Neutrophil (primary cell): ENCODE measurements at regions not wholly inside any gene's neighbourhood (a gene's known extent, or its start where the extent isn't known, plus 50 kb on each side); places are given as distances from the start of the nearest gene placed in this dataset.

ENCODE experiments used
- H3K27ac ChIP-seq: fragments of 200-600 bp; sonication (generic); 2 replicates; pipeline ENCODE4 v1.5.1; 2016; ENCODE audit warnings: mild to moderate bottlenecking, moderate library complexity
- H3K27me3 ChIP-seq: fragments of 200-600 bp; sonication (generic); 2 replicates; pipeline ENCODE4 v1.6.0; 2016; ENCODE audit warnings: mild to moderate bottlenecking
- H3K36me3 ChIP-seq: fragments of 200-600 bp; sonication (generic); 2 replicates; pipeline ENCODE4 v1.5.1; 2017
- H3K4me1 ChIP-seq, 2 experiments: fragments of 200-600 bp in 1 of 2; sonication (generic) in 1 of 2; 1 replicate in 1 of 2; 2 replicates in 1 of 2; pipeline versions ENCODE4 v1.5.1 to v1.6.1; 2013 to 2016; ENCODE audit warnings: low read depth in 1 of 2, low read length in 1 of 2, mild to moderate bottlenecking in 1 of 2, moderate library complexity in 1 of 2; ENCODE audit not compliant: control insufficient read depth in 1 of 2, insufficient read depth in 1 of 2
- H3K4me3 ChIP-seq, 2 experiments: fragments of 200-600 bp in 1 of 2; sonication (generic) in 1 of 2; 1 replicate in 1 of 2; 2 replicates in 1 of 2; pipeline ENCODE4 v1.5.1; 2013 to 2016; ENCODE audit warnings: low read depth in 1 of 2, low read length in 1 of 2, mild to moderate bottlenecking in 1 of 2, moderate library complexity in 1 of 2
- H3K9me3 ChIP-seq: fragments of 200-600 bp; sonication (generic); 2 replicates; pipeline ENCODE4 v1.5.1; 2016
- TF ChIP-seq, protein P1 (sequence below): fragments of 200-600 bp; sonication (generic); IDR thresholded peaks from 2 replicates; pipeline ENCODE4 v1.5.1; 2016; ENCODE audit warnings: antibody characterized with exemption

GRCh38 chr15:95799286-95800200 lies 531.0 kb upstream of the NR2F2 start:
- no peaks in the 10 kb centered on the region for H3K4me1 ChIP-seq
- H3K36me3 ChIP-seq = no peaks in the 10 kb centered on the region
- H3K27me3 ChIP-seq = no peaks in the 10 kb centered on the region
- TF ChIP-seq, protein P1, sequence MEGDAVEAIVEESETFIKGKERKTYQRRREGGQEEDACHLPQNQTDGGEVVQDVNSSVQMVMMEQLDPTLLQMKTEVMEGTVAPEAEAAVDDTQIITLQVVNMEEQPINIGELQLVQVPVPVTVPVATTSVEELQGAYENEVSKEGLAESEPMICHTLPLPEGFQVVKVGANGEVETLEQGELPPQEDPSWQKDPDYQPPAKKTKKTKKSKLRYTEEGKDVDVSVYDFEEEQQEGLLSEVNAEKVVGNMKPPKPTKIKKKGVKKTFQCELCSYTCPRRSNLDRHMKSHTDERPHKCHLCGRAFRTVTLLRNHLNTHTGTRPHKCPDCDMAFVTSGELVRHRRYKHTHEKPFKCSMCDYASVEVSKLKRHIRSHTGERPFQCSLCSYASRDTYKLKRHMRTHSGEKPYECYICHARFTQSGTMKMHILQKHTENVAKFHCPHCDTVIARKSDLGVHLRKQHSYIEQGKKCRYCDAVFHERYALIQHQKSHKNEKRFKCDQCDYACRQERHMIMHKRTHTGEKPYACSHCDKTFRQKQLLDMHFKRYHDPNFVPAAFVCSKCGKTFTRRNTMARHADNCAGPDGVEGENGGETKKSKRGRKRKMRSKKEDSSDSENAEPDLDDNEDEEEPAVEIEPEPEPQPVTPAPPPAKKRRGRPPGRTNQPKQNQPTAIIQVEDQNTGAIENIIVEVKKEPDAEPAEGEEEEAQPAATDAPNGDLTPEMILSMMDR = no peak
- H3K27ac ChIP-seq = no peak overlapping the region
- no peaks in the 10 kb centered on the region for H3K9me3 ChIP-seq
- H3K4me3 ChIP-seq = no peak overlapping the region

DNA sequence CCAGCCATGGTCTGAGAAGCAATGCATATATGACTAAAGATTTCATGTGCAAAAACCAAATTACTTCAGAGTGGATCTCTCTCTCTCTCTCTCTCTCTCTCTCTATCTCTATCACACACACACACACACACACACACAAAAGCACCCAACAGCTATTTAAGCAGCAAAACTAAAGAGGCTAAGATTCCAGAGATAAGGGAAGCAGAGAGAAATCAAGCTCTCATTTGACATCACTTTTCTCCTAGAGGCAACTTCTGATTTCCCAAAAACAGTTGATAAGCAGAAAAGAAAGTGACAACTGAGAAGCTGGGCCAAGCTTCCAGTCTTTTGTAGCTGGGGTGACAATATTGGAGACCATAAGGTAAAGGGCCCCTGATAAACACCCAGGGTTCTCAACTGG lies 526.0 kb upstream of the NR2F2 start:
- no peaks in the 10 kb centered on the region for H3K27me3 ChIP-seq
- TF ChIP-seq, protein P1 = no peak
- no peak overlapping the region for H3K27ac ChIP-seq
- no peak overlapping the region for H3K4me3 ChIP-seq
- H3K36me3 ChIP-seq = no peaks in the 10 kb centered on the region
- H3K9me3 ChIP-seq = no peaks in the 10 kb centered on the region
- no peaks in the 10 kb centered on the region for H3K4me1 ChIP-seq

DNA sequence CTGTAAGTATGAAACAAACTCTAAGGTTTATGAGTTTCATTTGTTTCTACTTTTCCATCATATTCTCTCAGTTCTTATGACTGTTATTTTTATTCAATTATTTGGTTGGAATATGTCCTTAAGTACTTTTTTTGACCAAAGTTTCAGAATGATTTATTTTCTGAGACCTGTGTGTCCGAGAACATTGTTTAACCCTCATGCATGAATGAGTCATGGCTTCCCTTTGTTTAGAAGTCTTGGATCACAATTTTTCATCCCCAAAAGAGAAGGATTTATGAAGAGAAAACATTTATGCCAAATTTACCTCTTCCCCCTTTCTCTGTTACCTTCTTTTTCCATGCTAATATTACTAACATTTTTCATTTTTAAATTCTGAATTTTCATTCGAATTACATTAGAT lies 518.0 kb upstream of the NR2F2 start:
- Histone ChIP-seq H3K4me3 (no peak overlapping the region), H3K27ac (no peak overlapping the region), H3K9me3 (no peaks in the 10 kb centered on the region), H3K36me3 (no peaks in the 10 kb centered on the region), H3K27me3 (no peaks in the 10 kb centered on the region), H3K4me1 (no peaks in the 10 kb centered on the region)
- TF ChIP-seq, protein P1 = no peak

DNA sequence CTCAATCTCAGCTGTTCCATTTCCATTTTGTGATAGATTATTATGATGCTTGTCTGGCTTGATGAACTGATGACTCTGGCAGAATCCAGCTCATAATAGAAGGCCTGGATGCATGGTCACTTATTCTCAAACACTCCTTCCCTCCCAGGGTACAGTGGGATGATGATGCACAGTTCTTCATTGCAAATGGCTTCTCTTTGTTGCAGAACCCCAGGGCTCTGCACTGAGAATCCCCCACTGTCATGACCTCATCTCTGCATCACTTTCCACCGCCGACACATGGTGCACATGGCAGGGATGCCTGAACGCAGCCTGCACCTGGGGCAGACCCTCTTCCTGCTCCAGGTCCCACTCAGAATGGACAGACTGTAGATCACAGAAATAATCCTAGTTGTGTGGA lies 515.6 kb upstream of the NR2F2 start:
- Histone ChIP-seq H3K27ac (no peak overlapping the region), H3K27me3 (no peaks in the 10 kb centered on the region), H3K4me3 (no peak overlapping the region), H3K4me1 (no peaks in the 10 kb centered on the region), H3K36me3 (no peaks in the 10 kb centered on the region), H3K9me3 (no peaks in the 10 kb centered on the region)
- TF ChIP-seq, protein P1 = no peak

DNA sequence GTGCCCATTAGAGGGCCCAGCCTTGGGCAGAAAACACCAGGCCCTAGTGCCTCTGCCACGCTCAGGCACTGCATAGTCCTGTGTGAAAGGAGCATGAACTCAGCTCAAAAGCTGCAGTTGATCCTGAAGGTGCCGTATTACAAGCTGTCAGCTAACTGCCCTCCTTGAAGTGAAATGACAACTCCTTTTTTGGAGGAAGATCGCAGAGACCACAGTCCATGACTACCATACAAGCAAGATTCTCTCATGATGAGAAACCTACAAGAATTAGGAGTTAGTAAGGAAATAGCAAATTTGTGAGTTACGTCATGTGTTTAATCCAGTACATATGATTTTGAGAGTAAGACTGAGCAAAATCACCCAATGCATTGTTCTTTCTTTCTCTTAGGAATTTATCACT lies 513.9 kb upstream of the NR2F2 start:
- Histone ChIP-seq H3K27me3 (no peaks in the 10 kb centered on the region), H3K4me1 (no peaks in the 10 kb centered on the region), H3K9me3 (no peaks in the 10 kb centered on the region), H3K27ac (no peak overlapping the region), H3K4me3 (no peak overlapping the region), H3K36me3 (no peaks in the 10 kb centered on the region)
- TF ChIP-seq, protein P1 = no peak
